T1000 (cell line): ENCODE measurements at regions not wholly inside any gene's neighbourhood (a gene's known extent, or its start where the extent isn't known, plus 50 kb on each side); places are given as distances from the start of the nearest gene placed in this dataset.
"Not testable (repeated sequence)": the region's sequence is repeated elsewhere in the genome, so short reads cannot be mapped to it uniquely, and the experiment has no call there.

Experiments
- DNase-seq: peaks from one replicate; lab custom pipeline; 2025; ENCODE audit warnings: mixed read lengths; lab: John Stamatoyannopoulos, UW

GRCh38 chr12:29957835-29958234 lies 174.1 kb upstream of the TMTC1 start:
- no peak for DNase-seq

- no peak for DNase-seq
Measured at GRCh38 chr12:29945904-29946303, 162.2 kb upstream of the TMTC1 start.

- DNase-seq: no peak
Measured at GRCh38 chr12:29944269-29945000, 160.7 kb upstream of the TMTC1 start.

- DNase-seq: no peak
Measured at GRCh38 chr12:29943683-29944082, 159.9 kb upstream of the TMTC1 start.

GRCh38 chr12:29940811-29941210 lies 157.1 kb upstream of the TMTC1 start:
- DNase-seq: no peak

- no peak for DNase-seq
Measured at GRCh38 chr12:29930503-29930902, 146.8 kb upstream of the TMTC1 start.

- DNase-seq: no peak
Measured at GRCh38 chr12:29929295-29929694, 145.6 kb upstream of the TMTC1 start.

- DNase-seq: no peak
Measured at GRCh38 chr12:29921307-29921706, 137.6 kb upstream of the TMTC1 start.

GRCh38 chr12:29908157-29908556 lies 124.4 kb upstream of the TMTC1 start:
- DNase-seq: no peak

GRCh38 chr12:29907461-29907860 lies 123.7 kb upstream of the TMTC1 start:
- no peak for DNase-seq

GRCh38 chr12:29902043-29902442 lies 118.3 kb upstream of the TMTC1 start:
- DNase-seq: no peak

GRCh38 chr12:29901585-29901984 lies 117.8 kb upstream of the TMTC1 start:
- DNase-seq: no peak

- DNase-seq: no peak
Measured at GRCh38 chr12:29899212-29899931, 115.6 kb upstream of the TMTC1 start.

GRCh38 chr12:29895966-29896365 lies 112.2 kb upstream of the TMTC1 start:
- no peak for DNase-seq

GRCh38 chr12:29893002-29893401 lies 109.3 kb upstream of the TMTC1 start:
- DNase-seq: no peak

GRCh38 chr12:29891792-29892191 lies 108.0 kb upstream of the TMTC1 start:
- DNase-seq: no peak

GRCh38 chr12:29889737-29890136 lies 106.0 kb upstream of the TMTC1 start:
- DNase-seq: no peak

- DNase-seq: no peak
Measured at GRCh38 chr12:29888777-29889176, 105.0 kb upstream of the TMTC1 start.

- not testable (repeated sequence) for DNase-seq
Measured at GRCh38 chr12:29884957-29885356, 101.2 kb upstream of the TMTC1 start.

GRCh38 chr12:29883941-29884554 lies 100.3 kb upstream of the TMTC1 start:
- DNase-seq: no peak

- DNase-seq: no peak
Measured at GRCh38 chr12:29883525-29883924, 99.8 kb upstream of the TMTC1 start.

GRCh38 chr12:29882846-29883245 lies 99.1 kb upstream of the TMTC1 start:
- no peak for DNase-seq

GRCh38 chr12:29880987-29881386 lies 97.2 kb upstream of the TMTC1 start:
- DNase-seq: no peak
